ENCODE measurements at regions not wholly inside any gene's neighbourhood (a gene's known extent, or its start where the extent isn't known, plus 50 kb on each side); places are given as distances from the start of the nearest gene placed in this dataset.

- no peak overlapping the region for H2AFZ ChIP-seq (ENCODE audit: low read depth, low read length, poor library complexity, severe bottlenecking)
Measured at GRCh38 chr9:120307599-120307998, 272.4 kb downstream of the CDK5RAP2 start.

More at GRCh38 chr9:120307599-120307998, 272.4 kb downstream of the CDK5RAP2 start:
- ATAC-seq, result no peak
- H3K36me3 ChIP-seq (ENCODE audit: control insufficient read depth in 1 of 2, insufficient read depth in 2 of 2, low read length in 2 of 2), result no peaks in the 10 kb centered on the region
- intact Hi-C loops (cut with micrococcal nuclease), result no loop called here
- H3K79me2 ChIP-seq (ENCODE audit: insufficient read depth, low read length), result no peaks in the 10 kb centered on the region
- H3K27me3 ChIP-seq (ENCODE audit: insufficient read depth, low read length), result no peaks in the 10 kb centered on the region
- H3K27ac ChIP-seq (ENCODE audit: low read depth, low read length), result no peak overlapping the region
- no peaks in the 10 kb centered on the region for H3K9me3 ChIP-seq (ENCODE audit: control insufficient read depth in 1 of 2, insufficient read depth in 1 of 2, low read depth in 1 of 2, low read length in 2 of 2)
- DNase-seq (ENCODE audit: low read depth, low spot score), result no peak
- ChIA-PET CTCF (no interaction called here), RAD21 (ENCODE audit: low non-redundant PET in 1 of 2, low total read pairs in 2 of 2, uncharacterized antibody in 2 of 2, unreplicated experiment in 2 of 2) (no interaction called here), POLR2A (no interaction called here)
- H4K20me1 ChIP-seq (ENCODE audit: insufficient read depth), result no peaks in the 10 kb centered on the region
- no peaks in the 10 kb centered on the region for H3K9me2 ChIP-seq (ENCODE audit: insufficient read depth)
- no peak overlapping the region for H3K4me2 ChIP-seq (ENCODE audit: low read length)
- no peak overlapping the region for H3K9ac ChIP-seq (ENCODE audit: low read length)
- H3K4me3 ChIP-seq (replicated peaks in 1 of 2; ENCODE audit: low read depth in 1 of 2, low read length in 2 of 2), result no peak overlapping the region
- BruUV-seq (replicated peaks), result no TSS peak
- no peaks in the 10 kb centered on the region for H3K4me1 ChIP-seq (ENCODE audit: control insufficient read depth in 1 of 2, insufficient read depth in 2 of 2, low read length in 2 of 2)
- TF ChIP-seq SP1 (IDR thresholded peaks at IDR 0.05; ENCODE audit: low read depth) (no peak), SIN3A (IDR thresholded peaks at IDR 0.05; ENCODE audit: low read depth) (no peak), CBX3 (IDR thresholded peaks at IDR 0.05; ENCODE audit: low read depth) (no peak), ATF3 (IDR thresholded peaks at IDR 0.05) (no peak), FOSL1 (IDR thresholded peaks at IDR 0.05; ENCODE audit: low read depth) (no peak), RAD21 (IDR thresholded peaks at IDR 0.05; ENCODE audit: low read depth) (no peak), CEBPB (IDR thresholded peaks at IDR 0.05; ENCODE audit: low read depth) (no peak), JUND (IDR thresholded peaks at IDR 0.05) (no peak), ELF1 (IDR thresholded peaks at IDR 0.05; ENCODE audit: borderline replicate concordance, low read depth) (no peak), EZH2 (IDR thresholded peaks at IDR 0.05) (no peak), ZBTB33 (IDR thresholded peaks at IDR 0.05; ENCODE audit: extremely low read depth, insufficient replicate concordance, low read length) (no peak), TCF7L2 (IDR thresholded peaks at IDR 0.05; ENCODE audit: borderline replicate concordance, extremely low read depth, insufficient read depth, insufficient read length) (no peak)

All from HCT116 (cell line).